Calu3 (cell line): ENCODE measurements at regions not wholly inside any gene's neighbourhood (a gene's known extent, or its start where the extent isn't known, plus 50 kb on each side); places are given as distances from the start of the nearest gene placed in this dataset.

Experiments
- BruUV-seq: library from RNA; stranded (reverse); fragments of 400-500 nt; replicated peaks from 2 replicates; lab custom pipeline; 2021; lab: Mats Ljungman, UMichigan
- CTCF ChIA-PET: fragments of 300-600 bp; sonication (Branson Sonifier 250); formaldehyde crosslinking; loops from one replicate; lab custom pipeline; 2022; ENCODE audit warnings: antibody characterized with exemption; lab: Charles Lee
- DNase-seq: peaks from one replicate; pipeline ENCODE4 v3.0.0; 2022
- H3K27ac Mint-ChIP-seq: one replicate; pipeline ENCODE4 v1.8.0; 2022; ENCODE audit warnings: mixed read lengths; ENCODE audit not compliant: unreplicated experiment
- H3K27me3 Mint-ChIP-seq: one replicate; pipeline ENCODE4 v1.8.0; 2022; ENCODE audit warnings: mixed read lengths; ENCODE audit not compliant: unreplicated experiment
- H3K36me3 Mint-ChIP-seq: one replicate; pipeline ENCODE4 v1.8.0; 2022; ENCODE audit warnings: mild to moderate bottlenecking, moderate library complexity, mixed read lengths; ENCODE audit not compliant: insufficient read depth, unreplicated experiment
- H3K4me1 Mint-ChIP-seq: one replicate; pipeline ENCODE4 v1.8.0; 2022; ENCODE audit warnings: mild to moderate bottlenecking, low read depth, mixed read lengths; ENCODE audit not compliant: unreplicated experiment
- H3K4me3 Mint-ChIP-seq: one replicate; pipeline ENCODE4 v1.8.0; 2022; ENCODE audit warnings: mild to moderate bottlenecking, low read depth, moderate library complexity, mixed read lengths; ENCODE audit not compliant: unreplicated experiment
- H3K9me3 Mint-ChIP-seq: one replicate; pipeline ENCODE4 v1.8.0; 2022; ENCODE audit warnings: low read depth, mixed read lengths; ENCODE audit not compliant: unreplicated experiment
- CTCF ChIP-seq: fragments of 200-600 bp; IDR thresholded peaks from one replicate; pipeline ENCODE4 v1.8.0; 2022; ENCODE audit warnings: antibody characterized with exemption; ENCODE audit not compliant: unreplicated experiment
- intact Hi-C: fragments of 100-400 bp; cut with micrococcal nuclease; formaldehyde crosslinking; loops from one replicate; pipeline ENCODE4 v1.10.0; 2022; ENCODE audit not compliant: unreplicated experiment

GRCh38 chr2:240358821-240359397 lies 76.6 kb upstream of the GPC1 start:
- no TSS peak for BruUV-seq
- intact Hi-C loops = no loop called here
- no peak for TF ChIP-seq CTCF
- DNase-seq = no peak
- CTCF ChIA-PET = no interaction called here
- peaks cover 29% of the 10 kb centered on the region for H3K27me3 Mint-ChIP-seq
- no peak overlapping the region for H3K4me3 Mint-ChIP-seq
- peaks cover 12% of the 10 kb centered on the region for H3K9me3 Mint-ChIP-seq
- no peak overlapping the region for H3K27ac Mint-ChIP-seq
- H3K36me3 Mint-ChIP-seq = no peaks in the 10 kb centered on the region
- peaks cover 33% of the 10 kb centered on the region for H3K4me1 Mint-ChIP-seq

- H3K4me1 Mint-ChIP-seq = peaks cover 33% of the 10 kb centered on the region
- intact Hi-C loops = no loop called here
- BruUV-seq = no TSS peak
Observed at GRCh38 chr2:240359695-240360094, 75.8 kb upstream of the GPC1 start.

GRCh38 chr2:240360645-240361475 lies 74.6 kb upstream of the GPC1 start:
- intact Hi-C loops = no loop called here
- H3K27ac Mint-ChIP-seq = no peak overlapping the region
- no peak overlapping the region for H3K4me3 Mint-ChIP-seq
- no peak for DNase-seq
- peaks cover 12% of the 10 kb centered on the region for H3K9me3 Mint-ChIP-seq
- no TSS peak for BruUV-seq
- peaks cover 24% of the 10 kb centered on the region for H3K27me3 Mint-ChIP-seq
- CTCF ChIA-PET = no interaction called here
- no peak for TF ChIP-seq CTCF
- H3K36me3 Mint-ChIP-seq = no peaks in the 10 kb centered on the region
- H3K4me1 Mint-ChIP-seq = peaks cover 28% of the 10 kb centered on the region

More at GRCh38 chr2:240359695-240360094, 75.8 kb upstream of the GPC1 start:
- Mint-ChIP-seq H3K27me3 (peaks cover 29% of the 10 kb centered on the region), H3K36me3 (no peaks in the 10 kb centered on the region), H3K27ac (no peak overlapping the region), H3K4me3 (no peak overlapping the region), H3K9me3 (peaks cover 12% of the 10 kb centered on the region)
- CTCF ChIA-PET = no interaction called here
- DNase-seq = no peak
- TF ChIP-seq CTCF = no peak

GRCh38 chr2:240362216-240362755 lies 73.2 kb upstream of the GPC1 start:
- no peak for TF ChIP-seq CTCF
- CTCF ChIA-PET = no interaction called here
- no peak overlapping the region for H3K4me3 Mint-ChIP-seq
- peaks cover 15% of the 10 kb centered on the region for H3K4me1 Mint-ChIP-seq
- no TSS peak for BruUV-seq
- H3K27ac Mint-ChIP-seq = no peak overlapping the region
- intact Hi-C loops = no loop called here
- H3K27me3 Mint-ChIP-seq = peaks cover 10% of the 10 kb centered on the region
- peak; percentile 48 for DNase-seq
- H3K36me3 Mint-ChIP-seq = no peaks in the 10 kb centered on the region
- peaks cover 12% of the 10 kb centered on the region for H3K9me3 Mint-ChIP-seq
